Kidney (tissue), 13 donors: ENCODE measurements at regions not wholly inside any gene's neighbourhood (a gene's known extent, or its start where the extent isn't known, plus 50 kb on each side); places are given as distances from the start of the nearest gene placed in this dataset.

ENCODE experiments used
- DNase-seq, 5 donors: peaks; one replicate each; pipeline ENCODE4 v3.0.0-alpha.2; 2013 to 2020
- FAIRE-seq: peaks from 2 replicates; lab custom pipeline; 2012; peaks lifted over from hg19 to GRCh38; lab: Jason Lieb, UNC
- H3K27ac ChIP-seq, 2 donors: one replicate each; pipeline ENCODE4 v1.7.0; 2013; ENCODE audit warnings: low read depth in 2 of 2, low read length in 2 of 2, inconsistent platforms in 1 of 2
- H3K27me3 ChIP-seq: one replicate; pipeline ENCODE4 v1.7.1; 2013; ENCODE audit warnings: low read length, inconsistent platforms; ENCODE audit not compliant: control insufficient read depth, insufficient read depth
- H3K36me3 ChIP-seq, 3 donors: one replicate each; pipeline versions ENCODE4 v1.7.0 to v1.7.1; 2013; ENCODE audit warnings: low read length in 3 of 3, control low read depth in 1 of 3, inconsistent platforms in 1 of 3; ENCODE audit not compliant: insufficient read depth in 3 of 3, control insufficient read depth in 2 of 3
- H3K4me1 ChIP-seq, 3 donors: one replicate each; pipeline versions ENCODE4 v1.7.0 to v1.7.1; 2013; ENCODE audit warnings: low read length in 3 of 3, inconsistent platforms in 1 of 3, low read depth in 1 of 3; ENCODE audit not compliant: control insufficient read depth in 2 of 3, insufficient read depth in 2 of 3
- H3K4me3 ChIP-seq, 3 donors: one replicate each; pipeline versions ENCODE4 v1.7.0 to v1.8.1; 2013; ENCODE audit warnings: low read length in 3 of 3, control low read depth in 1 of 3, inconsistent platforms in 1 of 3
- H3K9ac ChIP-seq, 3 donors: one replicate each; pipeline versions ENCODE4 v1.7.0 to v1.7.1; 2013; ENCODE audit warnings: low read length in 3 of 3, control low read depth in 1 of 3, inconsistent platforms in 1 of 3
- H3K9me3 ChIP-seq, 3 donors: one replicate each; pipeline versions ENCODE4 v1.7.0 to v1.7.1; 2013; ENCODE audit warnings: low read length in 3 of 3, control low read depth in 1 of 3, inconsistent platforms in 1 of 3; ENCODE audit not compliant: control insufficient read depth in 2 of 3, insufficient read depth in 1 of 3
- CTCF ChIP-seq: IDR thresholded peaks from 3 replicates; pipeline ENCODE4 v1.5.1; 2012; ENCODE audit warnings: mild to moderate bottlenecking, moderate library complexity, borderline replicate concordance; ENCODE audit not compliant: insufficient read depth; ENCODE audit errors: extremely low read depth
- intact Hi-C: fragments of 100-400 bp; cut with DNase I; formaldehyde crosslinking; loops from one replicate; pipeline ENCODE4 v1.11.1; 2022
- donor health status: control.
- donor health status: control.
- donor health status: control.
- donor health status: control.
- donor health status: control.
- donor health status: DM: yes; HTN: yes; CAD: no.
- donor health status: Normal renal cell carcinoma (clear cell type).

GRCh38 chr6:71031912-71032311 lies 75.1 kb upstream of the B3GAT2 start:
- intact Hi-C loops, result no loop called here
- no peaks in the 10 kb centered on the region for H3K27me3 ChIP-seq
- no peak overlapping the region for H3K4me3 ChIP-seq
- no peaks in the 10 kb centered on the region for H3K9me3 ChIP-seq
- H3K36me3 ChIP-seq, result no peaks in the 10 kb centered on the region
- no peak for DNase-seq
- FAIRE-seq, result no peak
- TF ChIP-seq CTCF, result no peak
- no peaks in the 10 kb centered on the region for H3K4me1 ChIP-seq
- no peak overlapping the region for H3K27ac ChIP-seq
- H3K9ac ChIP-seq, result no peak overlapping the region

- Histone ChIP-seq H3K27me3 (no peaks in the 10 kb centered on the region), H3K4me3 (no peak overlapping the region), H3K9ac (no peak overlapping the region), H3K9me3 (no peaks in the 10 kb centered on the region), H3K36me3 (no peaks in the 10 kb centered on the region), H3K4me1 (no peaks in the 10 kb centered on the region), H3K27ac (no peak overlapping the region)
- intact Hi-C loops, result no loop called here
- FAIRE-seq (no peak), DNase-seq (no peak)
- TF ChIP-seq CTCF, result no peak
These were observed 76.3 kb upstream of the B3GAT2 start for GRCh38 chr6:71033171-71033570.

- no peak for TF ChIP-seq CTCF
- Histone ChIP-seq H3K4me3 (no peak overlapping the region), H3K9ac (no peak overlapping the region), H3K9me3 (no peaks in the 10 kb centered on the region), H3K27ac (no peak overlapping the region), H3K4me1 (no peaks in the 10 kb centered on the region), H3K36me3 (no peaks in the 10 kb centered on the region), H3K27me3 (no peaks in the 10 kb centered on the region)
- DNase-seq (no peak), FAIRE-seq (no peak)
- intact Hi-C loops, result no loop called here
These were observed 77.0 kb upstream of the B3GAT2 start for GRCh38 chr6:71033890-71034289.

- no peak for TF ChIP-seq CTCF
- intact Hi-C loops, result no loop called here
- no peak overlapping the region for H3K27ac ChIP-seq
- no peak for DNase-seq
- H3K9me3 ChIP-seq, result no peaks in the 10 kb centered on the region
- no peaks in the 10 kb centered on the region for H3K4me1 ChIP-seq
- H3K9ac ChIP-seq, result no peak overlapping the region
- no peak overlapping the region for H3K4me3 ChIP-seq
- H3K36me3 ChIP-seq, result no peaks in the 10 kb centered on the region
- FAIRE-seq, result no peak
- no peaks in the 10 kb centered on the region for H3K27me3 ChIP-seq
These were observed 77.9 kb upstream of the B3GAT2 start for GRCh38 chr6:71034563-71035345.
